ENCODE measurements at regions not wholly inside any gene's neighbourhood (a gene's known extent, or its start where the extent isn't known, plus 50 kb on each side); places are given as distances from the start of the nearest gene placed in this dataset.

DNA sequence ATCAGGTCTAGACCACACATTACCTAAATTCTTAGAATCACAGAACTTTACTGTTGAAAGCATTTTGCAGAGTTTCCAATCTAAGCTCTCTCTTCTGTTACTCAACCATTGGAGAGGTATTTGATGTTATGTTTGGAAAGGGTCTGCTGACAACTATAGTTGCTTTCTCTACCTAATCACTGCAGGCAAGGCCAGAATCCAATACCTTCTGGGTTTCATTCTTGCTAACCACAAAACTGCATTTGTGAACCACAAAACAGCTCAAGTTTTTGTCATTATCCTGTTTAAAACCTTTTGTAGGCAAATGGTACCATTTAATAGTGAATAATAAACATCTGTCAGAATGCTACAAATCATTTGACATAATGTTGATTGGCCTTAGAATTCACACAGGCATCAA, 380.1 kb downstream of the GASK1B start:
- peaks cover 8% of the 10 kb centered on the region for H3K4me1 Mint-ChIP-seq (ENCODE audit: low read depth, unreplicated experiment)
- BruUV-seq (replicated peaks): no TSS peak
- TF ChIP-seq, protein P1, sequence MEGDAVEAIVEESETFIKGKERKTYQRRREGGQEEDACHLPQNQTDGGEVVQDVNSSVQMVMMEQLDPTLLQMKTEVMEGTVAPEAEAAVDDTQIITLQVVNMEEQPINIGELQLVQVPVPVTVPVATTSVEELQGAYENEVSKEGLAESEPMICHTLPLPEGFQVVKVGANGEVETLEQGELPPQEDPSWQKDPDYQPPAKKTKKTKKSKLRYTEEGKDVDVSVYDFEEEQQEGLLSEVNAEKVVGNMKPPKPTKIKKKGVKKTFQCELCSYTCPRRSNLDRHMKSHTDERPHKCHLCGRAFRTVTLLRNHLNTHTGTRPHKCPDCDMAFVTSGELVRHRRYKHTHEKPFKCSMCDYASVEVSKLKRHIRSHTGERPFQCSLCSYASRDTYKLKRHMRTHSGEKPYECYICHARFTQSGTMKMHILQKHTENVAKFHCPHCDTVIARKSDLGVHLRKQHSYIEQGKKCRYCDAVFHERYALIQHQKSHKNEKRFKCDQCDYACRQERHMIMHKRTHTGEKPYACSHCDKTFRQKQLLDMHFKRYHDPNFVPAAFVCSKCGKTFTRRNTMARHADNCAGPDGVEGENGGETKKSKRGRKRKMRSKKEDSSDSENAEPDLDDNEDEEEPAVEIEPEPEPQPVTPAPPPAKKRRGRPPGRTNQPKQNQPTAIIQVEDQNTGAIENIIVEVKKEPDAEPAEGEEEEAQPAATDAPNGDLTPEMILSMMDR (IDR thresholded peaks at IDR 0.05; ENCODE audit: unreplicated experiment): no peak

DNA sequence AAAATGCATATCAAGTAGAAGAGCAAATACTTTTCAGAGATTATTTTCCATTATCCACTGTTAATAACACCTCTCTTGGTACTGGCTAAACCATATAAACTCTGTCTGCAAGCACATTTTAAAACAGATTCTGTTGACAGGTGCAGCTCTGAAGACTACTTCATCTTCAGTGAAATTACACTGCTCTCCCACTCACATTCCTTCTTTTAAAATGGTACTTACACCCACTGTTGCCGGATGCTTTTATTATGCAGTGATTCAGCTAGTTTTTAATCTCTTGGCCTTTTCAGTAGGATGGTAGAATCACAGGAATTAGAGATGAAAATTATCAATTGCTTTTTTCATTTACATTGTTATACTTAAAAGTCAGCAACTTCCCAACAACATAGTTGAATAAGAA, 381.6 kb downstream of the GASK1B start:
- Mint-ChIP-seq H3K27me3 (ENCODE audit: unreplicated experiment) (no peaks in the 10 kb centered on the region), H3K9me3 (ENCODE audit: low read depth, unreplicated experiment) (no peaks in the 10 kb centered on the region), H3K36me3 (ENCODE audit: insufficient read depth, unreplicated experiment) (no peaks in the 10 kb centered on the region), H3K4me3 (ENCODE audit: low read depth, unreplicated experiment) (no peak overlapping the region), H3K27ac (ENCODE audit: unreplicated experiment) (no peak overlapping the region), H3K4me1 (ENCODE audit: low read depth, unreplicated experiment) (no peaks in the 10 kb centered on the region)
- CTCF ChIA-PET: no interaction called here
- no peak for DNase-seq
- TF ChIP-seq, protein P1 (IDR thresholded peaks at IDR 0.05; ENCODE audit: unreplicated experiment): no peak
- intact Hi-C loops (cut with micrococcal nuclease; ENCODE audit: unreplicated experiment): no loop called here
- BruUV-seq (replicated peaks): no TSS peak

More for the DNA sequence above, 380.1 kb downstream of the GASK1B start:
- intact Hi-C loops (cut with micrococcal nuclease; ENCODE audit: unreplicated experiment): no loop called here
- Mint-ChIP-seq H3K4me3 (ENCODE audit: low read depth, unreplicated experiment) (no peak overlapping the region), H3K9me3 (ENCODE audit: low read depth, unreplicated experiment) (no peaks in the 10 kb centered on the region), H3K36me3 (ENCODE audit: insufficient read depth, unreplicated experiment) (no peaks in the 10 kb centered on the region), H3K27ac (ENCODE audit: unreplicated experiment) (no peak overlapping the region), H3K27me3 (ENCODE audit: unreplicated experiment) (no peaks in the 10 kb centered on the region)
- CTCF ChIA-PET: no interaction called here
- no peak for DNase-seq

DNA sequence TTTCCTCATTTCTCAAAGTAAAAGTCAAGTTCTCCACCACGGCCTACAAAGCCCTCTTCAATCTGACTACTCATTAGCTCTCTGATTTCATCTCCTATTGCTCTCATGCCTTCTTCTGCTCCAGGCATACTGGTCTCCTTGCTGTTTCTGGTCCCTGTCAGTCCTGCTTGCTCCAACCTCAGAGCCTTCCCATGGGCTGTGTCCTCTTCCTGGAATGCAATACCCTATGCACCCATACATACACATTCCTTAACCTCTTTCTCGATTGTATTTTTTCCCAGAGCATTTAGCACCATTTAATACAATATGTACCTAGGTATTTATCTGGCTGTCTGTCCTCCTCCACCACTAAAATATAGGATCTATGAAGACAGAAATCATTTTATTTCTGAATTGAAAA, 385.2 kb downstream of the GASK1B start:
- intact Hi-C loops (cut with micrococcal nuclease; ENCODE audit: unreplicated experiment): no loop called here
- CTCF ChIA-PET: no interaction called here
- Mint-ChIP-seq H3K27me3 (ENCODE audit: unreplicated experiment) (no peaks in the 10 kb centered on the region), H3K4me1 (ENCODE audit: low read depth, unreplicated experiment) (no peaks in the 10 kb centered on the region), H3K9me3 (ENCODE audit: low read depth, unreplicated experiment) (no peaks in the 10 kb centered on the region), H3K36me3 (ENCODE audit: insufficient read depth, unreplicated experiment) (no peaks in the 10 kb centered on the region), H3K27ac (ENCODE audit: unreplicated experiment) (no peak overlapping the region), H3K4me3 (ENCODE audit: low read depth, unreplicated experiment) (no peak overlapping the region)
- DNase-seq: no peak
- TF ChIP-seq, protein P1 (IDR thresholded peaks at IDR 0.05; ENCODE audit: unreplicated experiment): no peak
- no TSS peak for BruUV-seq (replicated peaks)

DNA sequence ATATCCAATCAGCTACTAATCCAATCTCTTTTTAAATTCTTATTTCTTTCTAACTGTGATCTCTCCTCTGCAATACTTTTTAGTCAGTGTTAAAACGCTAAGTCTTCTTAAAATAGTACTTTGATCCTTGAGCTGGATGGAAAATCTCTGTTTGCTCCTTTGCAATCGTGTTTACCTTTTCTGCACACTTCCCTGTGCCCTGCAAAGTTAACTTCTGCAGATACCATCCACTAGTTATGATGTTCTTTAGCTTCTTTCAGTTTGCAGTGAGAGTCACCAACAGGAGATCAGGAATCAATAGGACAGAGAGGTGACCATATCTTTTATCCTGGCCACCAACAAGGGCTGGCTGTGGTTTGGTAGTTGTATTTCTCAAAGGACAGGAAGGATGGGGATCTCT, 391.5 kb downstream of the GASK1B start:
- Mint-ChIP-seq H3K27me3 (ENCODE audit: unreplicated experiment) (no peaks in the 10 kb centered on the region), H3K9me3 (ENCODE audit: low read depth, unreplicated experiment) (no peaks in the 10 kb centered on the region), H3K27ac (ENCODE audit: unreplicated experiment) (no peak overlapping the region), H3K36me3 (ENCODE audit: insufficient read depth, unreplicated experiment) (no peaks in the 10 kb centered on the region), H3K4me3 (ENCODE audit: low read depth, unreplicated experiment) (no peak overlapping the region), H3K4me1 (ENCODE audit: low read depth, unreplicated experiment) (no peaks in the 10 kb centered on the region)
- TF ChIP-seq, protein P1 (IDR thresholded peaks at IDR 0.05; ENCODE audit: unreplicated experiment): no peak
- intact Hi-C loops (cut with micrococcal nuclease; ENCODE audit: unreplicated experiment): no loop called here
- DNase-seq: no peak
- CTCF ChIA-PET: no interaction called here
- BruUV-seq (replicated peaks): no TSS peak

DNA sequence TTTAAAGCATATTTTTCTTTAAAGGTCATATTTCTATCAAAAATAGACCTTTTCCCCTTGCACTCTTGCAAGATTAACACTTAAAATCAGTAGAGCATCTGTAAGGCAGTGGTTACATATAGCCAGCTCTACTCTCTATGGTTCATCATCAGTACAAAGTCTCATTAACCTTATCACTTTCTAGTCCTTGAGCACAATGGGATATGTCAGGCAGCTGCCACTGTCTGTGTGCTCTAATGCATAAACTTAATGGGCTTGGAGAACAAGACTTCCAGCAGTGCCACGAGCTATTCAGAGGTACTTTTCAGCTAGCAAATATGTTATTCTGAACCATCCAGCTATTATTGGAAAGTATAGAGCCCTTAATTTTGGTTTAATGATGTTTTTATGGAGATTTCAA, 393.7 kb downstream of the GASK1B start:
- TF ChIP-seq, protein P1 (IDR thresholded peaks at IDR 0.05; ENCODE audit: unreplicated experiment): no peak
- Mint-ChIP-seq H3K9me3 (ENCODE audit: low read depth, unreplicated experiment) (no peaks in the 10 kb centered on the region), H3K4me1 (ENCODE audit: low read depth, unreplicated experiment) (peaks cover 6% of the 10 kb centered on the region), H3K27ac (ENCODE audit: unreplicated experiment) (no peak overlapping the region), H3K27me3 (ENCODE audit: unreplicated experiment) (no peaks in the 10 kb centered on the region), H3K4me3 (ENCODE audit: low read depth, unreplicated experiment) (no peak overlapping the region), H3K36me3 (ENCODE audit: insufficient read depth, unreplicated experiment) (no peaks in the 10 kb centered on the region)
- intact Hi-C loops (cut with micrococcal nuclease; ENCODE audit: unreplicated experiment): no loop called here
- no peak for DNase-seq
- no TSS peak for BruUV-seq (replicated peaks)
- CTCF ChIA-PET: no interaction called here

Measured in Calu3 (cell line).